HCT116 (cell line): ENCODE measurements at regions not wholly inside any gene's neighbourhood (a gene's known extent, or its start where the extent isn't known, plus 50 kb on each side); places are given as distances from the start of the nearest gene placed in this dataset.

Experiments used
- ATF3 ChIP-seq: IDR thresholded peaks from 2 replicates; pipeline ENCODE4 v1.6.1; 2012
- RAD21 ChIP-seq: IDR thresholded peaks from 2 replicates; pipeline ENCODE4 v1.6.1; 2012; ENCODE audit warnings: low read depth, mild to moderate bottlenecking
- SP1 ChIP-seq: IDR thresholded peaks from 2 replicates; pipeline ENCODE4 v1.6.1; 2012; ENCODE audit warnings: low read depth
- SRF ChIP-seq: IDR thresholded peaks from 2 replicates; pipeline ENCODE4 v1.6.1; 2012; ENCODE audit warnings: low read depth
- ZBTB33 ChIP-seq: IDR thresholded peaks from 2 replicates; pipeline ENCODE4 v1.6.1; 2011; ENCODE audit warnings: mild to moderate bottlenecking, low read length, moderate library complexity; ENCODE audit not compliant: insufficient replicate concordance; ENCODE audit errors: extremely low read depth
- ZNF274 ChIP-seq: fragments of 200-500 bp; sonication (Bioruptor generic); IDR thresholded peaks from 2 replicates; pipeline ENCODE4 v1.6.1; 2014; ENCODE audit warnings: mild to moderate bottlenecking, low read depth, low read length, inconsistent platforms
- TF ChIP-seq, protein P1 (sequence below), 3 experiments: fragments of 200-600 bp in 1 of 3; sonication (generic) in 1 of 3; IDR thresholded peaks in 2 of 3; conservative IDR thresholded peaks in 1 of 3; 2 replicates each; pipeline ENCODE4 v1.5.1; 2012 to 2017; ENCODE audit warnings: low read depth in 2 of 3, low read length in 2 of 3, antibody characterized with exemption in 1 of 3, borderline replicate concordance in 1 of 3, control low read depth in 1 of 3, mild to moderate bottlenecking in 1 of 3, mixed read lengths in 1 of 3, mixed run types in 1 of 3, moderate library complexity in 1 of 3; ENCODE audit not compliant: insufficient read depth in 1 of 3
- TF ChIP-seq, protein P2 (sequence below): IDR thresholded peaks from 2 replicates; pipeline ENCODE4 v1.6.1; 2012

GRCh38 chr17:63029541-63029940 is 63.5 kb downstream of the TANC2 start:
- TF ChIP-seq, protein P1, sequence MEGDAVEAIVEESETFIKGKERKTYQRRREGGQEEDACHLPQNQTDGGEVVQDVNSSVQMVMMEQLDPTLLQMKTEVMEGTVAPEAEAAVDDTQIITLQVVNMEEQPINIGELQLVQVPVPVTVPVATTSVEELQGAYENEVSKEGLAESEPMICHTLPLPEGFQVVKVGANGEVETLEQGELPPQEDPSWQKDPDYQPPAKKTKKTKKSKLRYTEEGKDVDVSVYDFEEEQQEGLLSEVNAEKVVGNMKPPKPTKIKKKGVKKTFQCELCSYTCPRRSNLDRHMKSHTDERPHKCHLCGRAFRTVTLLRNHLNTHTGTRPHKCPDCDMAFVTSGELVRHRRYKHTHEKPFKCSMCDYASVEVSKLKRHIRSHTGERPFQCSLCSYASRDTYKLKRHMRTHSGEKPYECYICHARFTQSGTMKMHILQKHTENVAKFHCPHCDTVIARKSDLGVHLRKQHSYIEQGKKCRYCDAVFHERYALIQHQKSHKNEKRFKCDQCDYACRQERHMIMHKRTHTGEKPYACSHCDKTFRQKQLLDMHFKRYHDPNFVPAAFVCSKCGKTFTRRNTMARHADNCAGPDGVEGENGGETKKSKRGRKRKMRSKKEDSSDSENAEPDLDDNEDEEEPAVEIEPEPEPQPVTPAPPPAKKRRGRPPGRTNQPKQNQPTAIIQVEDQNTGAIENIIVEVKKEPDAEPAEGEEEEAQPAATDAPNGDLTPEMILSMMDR (IDR thresholded peaks at IDR 0.05 in 2 of 3, conservative IDR thresholded peaks at IDR 0.05 in 1 of 3; ENCODE audit: borderline replicate concordance in 1 of 3, insufficient read depth in 1 of 3, low read depth in 2 of 3, low read length in 2 of 3): no peak
- TF ChIP-seq RAD21: no peak
- TF ChIP-seq SRF: no peak
- no peak for TF ChIP-seq SP1
- TF ChIP-seq ATF3: no peak
- TF ChIP-seq, protein P2, sequence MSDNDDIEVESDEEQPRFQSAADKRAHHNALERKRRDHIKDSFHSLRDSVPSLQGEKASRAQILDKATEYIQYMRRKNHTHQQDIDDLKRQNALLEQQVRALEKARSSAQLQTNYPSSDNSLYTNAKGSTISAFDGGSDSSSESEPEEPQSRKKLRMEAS: no peak
- TF ChIP-seq ZBTB33: no peak
- TF ChIP-seq ZNF274: no peak
